ENCODE measurements at regions not wholly inside any gene's neighbourhood (a gene's known extent, or its start where the extent isn't known, plus 50 kb on each side); places are given as distances from the start of the nearest gene placed in this dataset.

GRCh38 chr9:119986205-119986604 is 593.8 kb downstream of the CDK5RAP2 start:
- no peak for DNase-seq

- no peak for DNase-seq
These were observed 604.8 kb upstream of the BRINP1 start for GRCh38 chr9:119974026-119974425.

- peak; percentile 33 to 71 for DNase-seq
These were observed 599.8 kb upstream of the BRINP1 start for GRCh38 chr9:119968836-119969707.

- no peak for DNase-seq
These were observed 598.8 kb upstream of the BRINP1 start for GRCh38 chr9:119967867-119968535.

- DNase-seq, result peak; percentile 71 to 92
These were observed 594.6 kb upstream of the BRINP1 start for GRCh38 chr9:119963798-119964372.

- DNase-seq, result peak; percentile 38 to 83
These were observed 594.1 kb upstream of the BRINP1 start for GRCh38 chr9:119963258-119963797.

GRCh38 chr9:119961774-119962424 is 592.7 kb upstream of the BRINP1 start:
- peak in 1 of 2 experiments; percentile 31 for DNase-seq

- DNase-seq, result no peak
These were observed 590.8 kb upstream of the BRINP1 start for GRCh38 chr9:119959846-119960545.

GRCh38 chr9:119956111-119956510 is 586.9 kb upstream of the BRINP1 start:
- no peak for DNase-seq

- DNase-seq, result no peak
These were observed 586.0 kb upstream of the BRINP1 start for GRCh38 chr9:119955276-119955675.

- no peak for DNase-seq
These were observed 582.4 kb upstream of the BRINP1 start for GRCh38 chr9:119951591-119951990.

GRCh38 chr9:119951090-119951489 is 581.9 kb upstream of the BRINP1 start:
- no peak for DNase-seq

- no peak for DNase-seq
These were observed 576.5 kb upstream of the BRINP1 start for GRCh38 chr9:119945686-119946085.

GRCh38 chr9:119941091-119941490 is 571.9 kb upstream of the BRINP1 start:
- DNase-seq, result no peak

GRCh38 chr9:119938871-119939270 is 569.6 kb upstream of the BRINP1 start:
- no peak for DNase-seq

- no peak for DNase-seq
These were observed 565.3 kb upstream of the BRINP1 start for GRCh38 chr9:119934497-119934896.

- DNase-seq, result no peak
These were observed 564.0 kb upstream of the BRINP1 start for GRCh38 chr9:119933191-119933590.

- DNase-seq, result no peak
These were observed 555.5 kb upstream of the BRINP1 start for GRCh38 chr9:119924736-119925135.

- no peak for DNase-seq
These were observed 547.9 kb upstream of the BRINP1 start for GRCh38 chr9:119917175-119917574.

GRCh38 chr9:119907056-119907455 is 537.8 kb upstream of the BRINP1 start:
- no peak for DNase-seq

- DNase-seq, result no peak
These were observed 536.5 kb upstream of the BRINP1 start for GRCh38 chr9:119905724-119906123.

GRCh38 chr9:119903851-119904250 is 534.6 kb upstream of the BRINP1 start:
- no peak for DNase-seq
